ENCODE measurements at regions not wholly inside any gene's neighbourhood (a gene's known extent, or its start where the extent isn't known, plus 50 kb on each side); places are given as distances from the start of the nearest gene placed in this dataset.

DNA sequence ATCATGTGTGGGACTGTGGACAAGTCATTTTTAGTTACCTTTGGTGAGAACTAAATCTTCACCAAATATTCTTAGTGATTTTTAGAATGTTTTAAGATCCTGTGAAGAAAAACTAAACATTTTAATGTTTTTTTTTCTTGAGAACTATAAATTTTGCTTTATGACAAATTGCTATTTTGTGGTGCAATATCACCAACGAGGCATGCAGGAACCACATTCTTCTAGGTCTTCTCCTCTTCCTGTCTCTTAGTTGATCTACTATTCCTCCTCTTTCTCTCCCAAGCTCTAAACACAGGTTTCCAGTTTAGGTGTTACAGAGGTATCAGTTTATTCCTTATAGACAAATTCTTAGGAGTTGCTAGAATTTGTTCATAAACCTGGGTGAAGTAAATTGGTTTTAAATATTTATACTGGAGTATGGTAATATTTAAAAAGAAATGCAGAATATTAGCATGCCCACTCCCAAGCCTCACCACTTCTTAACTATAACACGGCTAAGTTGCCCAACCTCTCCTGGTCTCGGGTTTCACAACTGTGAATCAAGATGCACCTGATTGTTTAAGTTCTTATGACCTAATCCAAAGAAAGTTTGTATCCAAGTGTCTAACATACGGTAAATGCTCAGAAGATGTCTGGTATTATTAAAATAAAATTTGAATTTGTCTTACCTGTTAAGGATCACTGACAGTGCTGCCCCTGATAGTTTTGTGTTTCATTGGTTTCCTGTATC, 56.5 kb upstream of the CLNK start:
- H3K27ac ChIP-seq (ENCODE audit: poor library complexity, severe bottlenecking), result no peak overlapping the region
- no peaks in the 10 kb centered on the region for H3K4me1 ChIP-seq (ENCODE audit: insufficient read depth, poor library complexity, severe bottlenecking)
- no peak overlapping the region for H3K4me3 ChIP-seq (ENCODE audit: severe bottlenecking)
- H3K36me3 ChIP-seq (ENCODE audit: low read depth), result no peaks in the 10 kb centered on the region
- TF ChIP-seq, protein P1, sequence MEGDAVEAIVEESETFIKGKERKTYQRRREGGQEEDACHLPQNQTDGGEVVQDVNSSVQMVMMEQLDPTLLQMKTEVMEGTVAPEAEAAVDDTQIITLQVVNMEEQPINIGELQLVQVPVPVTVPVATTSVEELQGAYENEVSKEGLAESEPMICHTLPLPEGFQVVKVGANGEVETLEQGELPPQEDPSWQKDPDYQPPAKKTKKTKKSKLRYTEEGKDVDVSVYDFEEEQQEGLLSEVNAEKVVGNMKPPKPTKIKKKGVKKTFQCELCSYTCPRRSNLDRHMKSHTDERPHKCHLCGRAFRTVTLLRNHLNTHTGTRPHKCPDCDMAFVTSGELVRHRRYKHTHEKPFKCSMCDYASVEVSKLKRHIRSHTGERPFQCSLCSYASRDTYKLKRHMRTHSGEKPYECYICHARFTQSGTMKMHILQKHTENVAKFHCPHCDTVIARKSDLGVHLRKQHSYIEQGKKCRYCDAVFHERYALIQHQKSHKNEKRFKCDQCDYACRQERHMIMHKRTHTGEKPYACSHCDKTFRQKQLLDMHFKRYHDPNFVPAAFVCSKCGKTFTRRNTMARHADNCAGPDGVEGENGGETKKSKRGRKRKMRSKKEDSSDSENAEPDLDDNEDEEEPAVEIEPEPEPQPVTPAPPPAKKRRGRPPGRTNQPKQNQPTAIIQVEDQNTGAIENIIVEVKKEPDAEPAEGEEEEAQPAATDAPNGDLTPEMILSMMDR (IDR thresholded peaks at IDR 0.05; ENCODE audit: poor library complexity, severe bottlenecking), result no peak
- ATAC-seq (ENCODE audit: low read depth) (peak; percentile 44; the same call in 1 of the 3 replicates), DNase-seq (ENCODE audit: low spot score) (no peak)
- H3K27me3 ChIP-seq (ENCODE audit: insufficient read depth, poor library complexity, severe bottlenecking), result no peaks in the 10 kb centered on the region
- H3K9me3 ChIP-seq (ENCODE audit: severe bottlenecking), result no peaks in the 10 kb centered on the region

DNA sequence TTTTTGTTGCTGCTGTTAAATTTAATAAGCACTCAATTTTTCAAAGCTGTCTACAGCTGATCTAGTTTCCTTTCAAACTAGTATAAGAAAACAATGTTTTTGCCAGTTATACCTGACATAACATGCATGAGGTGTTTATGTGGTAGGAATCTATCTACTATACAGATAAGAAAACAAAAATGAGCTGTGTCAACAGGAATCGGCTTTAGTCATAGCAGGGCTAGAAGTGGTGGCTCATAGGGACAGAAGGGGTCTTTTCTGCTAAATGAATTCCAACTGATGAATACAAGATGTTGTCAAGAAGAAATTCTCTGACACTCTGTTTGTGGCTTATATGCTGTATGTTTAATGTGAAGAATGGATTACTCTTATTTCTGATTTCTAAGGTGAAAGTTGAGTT, 55.7 kb upstream of the CLNK start:
- Histone ChIP-seq H3K4me1 (ENCODE audit: insufficient read depth, poor library complexity, severe bottlenecking) (no peaks in the 10 kb centered on the region), H3K27me3 (ENCODE audit: insufficient read depth, poor library complexity, severe bottlenecking) (no peaks in the 10 kb centered on the region), H3K9me3 (ENCODE audit: severe bottlenecking) (no peaks in the 10 kb centered on the region), H3K27ac (ENCODE audit: poor library complexity, severe bottlenecking) (no peak overlapping the region), H3K36me3 (ENCODE audit: low read depth) (no peaks in the 10 kb centered on the region), H3K4me3 (ENCODE audit: severe bottlenecking) (no peak overlapping the region)
- TF ChIP-seq, protein P1 (IDR thresholded peaks at IDR 0.05; ENCODE audit: poor library complexity, severe bottlenecking), result no peak
- ATAC-seq (ENCODE audit: low read depth) (no peak), DNase-seq (ENCODE audit: low spot score) (no peak)

GRCh38 chr4:10738826-10739489, 54.4 kb upstream of the CLNK start:
- ATAC-seq (ENCODE audit: low read depth) (no peak), DNase-seq (ENCODE audit: low spot score) (no peak)
- TF ChIP-seq, protein P1 (IDR thresholded peaks at IDR 0.05; ENCODE audit: poor library complexity, severe bottlenecking), result no peak
- Histone ChIP-seq H3K4me3 (ENCODE audit: severe bottlenecking) (no peak overlapping the region), H3K36me3 (ENCODE audit: low read depth) (no peaks in the 10 kb centered on the region), H3K27me3 (ENCODE audit: insufficient read depth, poor library complexity, severe bottlenecking) (no peaks in the 10 kb centered on the region), H3K4me1 (ENCODE audit: insufficient read depth, poor library complexity, severe bottlenecking) (no peaks in the 10 kb centered on the region), H3K27ac (ENCODE audit: poor library complexity, severe bottlenecking) (no peak overlapping the region), H3K9me3 (ENCODE audit: severe bottlenecking) (no peaks in the 10 kb centered on the region)

DNA sequence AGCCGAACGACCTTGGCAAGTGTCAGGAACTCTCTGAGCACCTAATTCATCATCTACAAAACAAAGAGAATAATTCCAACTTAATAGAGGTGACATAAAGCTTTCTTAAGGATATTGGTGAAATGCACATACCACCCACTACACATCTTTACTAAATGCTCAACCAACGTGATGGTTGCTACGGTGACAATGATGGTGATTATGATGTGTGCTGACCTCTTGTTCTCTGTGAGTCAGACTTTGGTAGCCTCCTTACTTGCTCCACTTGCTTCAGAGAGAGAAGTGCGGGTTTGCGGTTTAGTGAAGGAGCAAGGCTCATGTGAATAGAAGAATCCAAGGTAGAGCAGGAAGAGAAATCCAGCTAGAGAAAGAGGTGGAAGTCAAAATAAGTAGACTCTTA, 52.8 kb upstream of the CLNK start:
- no peaks in the 10 kb centered on the region for H3K9me3 ChIP-seq (ENCODE audit: severe bottlenecking)
- no peaks in the 10 kb centered on the region for H3K36me3 ChIP-seq (ENCODE audit: low read depth)
- H3K4me1 ChIP-seq (ENCODE audit: insufficient read depth, poor library complexity, severe bottlenecking), result no peaks in the 10 kb centered on the region
- H3K27ac ChIP-seq (ENCODE audit: poor library complexity, severe bottlenecking), result no peak overlapping the region
- no peaks in the 10 kb centered on the region for H3K27me3 ChIP-seq (ENCODE audit: insufficient read depth, poor library complexity, severe bottlenecking)
- TF ChIP-seq, protein P1 (IDR thresholded peaks at IDR 0.05; ENCODE audit: poor library complexity, severe bottlenecking), result no peak
- DNase-seq (ENCODE audit: low spot score) (no peak), ATAC-seq (ENCODE audit: low read depth) (no peak; the same call in 2 of the 3 replicates)
- no peak overlapping the region for H3K4me3 ChIP-seq (ENCODE audit: severe bottlenecking)

DNA sequence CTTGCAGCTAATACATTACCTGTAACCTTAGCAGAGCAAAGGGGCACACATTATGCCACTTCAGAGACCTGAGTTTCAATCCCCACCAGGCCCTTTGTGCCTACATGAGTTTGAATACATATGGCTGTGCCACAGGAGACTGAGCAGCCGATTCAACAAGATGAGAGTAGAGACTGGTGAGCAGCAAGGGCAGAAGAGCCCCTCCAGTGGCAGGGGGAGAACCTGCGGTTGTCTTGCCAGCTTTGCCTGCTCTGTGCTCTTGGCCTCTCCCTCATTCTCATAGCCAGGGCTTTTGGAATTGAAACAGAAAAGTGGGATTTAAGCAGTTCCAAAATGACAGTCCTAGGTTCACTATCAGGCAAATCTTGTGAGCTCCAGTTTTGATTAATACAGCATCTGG, 52.3 kb upstream of the CLNK start:
- Histone ChIP-seq H3K4me3 (ENCODE audit: severe bottlenecking) (no peak overlapping the region), H3K27ac (ENCODE audit: poor library complexity, severe bottlenecking) (no peak overlapping the region), H3K36me3 (ENCODE audit: low read depth) (no peaks in the 10 kb centered on the region), H3K9me3 (ENCODE audit: severe bottlenecking) (no peaks in the 10 kb centered on the region), H3K27me3 (ENCODE audit: insufficient read depth, poor library complexity, severe bottlenecking) (no peaks in the 10 kb centered on the region), H3K4me1 (ENCODE audit: insufficient read depth, poor library complexity, severe bottlenecking) (no peaks in the 10 kb centered on the region)
- no peak for DNase-seq (ENCODE audit: low spot score)
- ATAC-seq (ENCODE audit: low read depth), result no peak
- TF ChIP-seq, protein P1 (IDR thresholded peaks at IDR 0.05; ENCODE audit: poor library complexity, severe bottlenecking), result no peak

Measured in RWPE2 (cell line).